ENCODE measurements at regions not wholly inside any gene's neighbourhood (a gene's known extent, or its start where the extent isn't known, plus 50 kb on each side); places are given as distances from the start of the nearest gene placed in this dataset.

DNA sequence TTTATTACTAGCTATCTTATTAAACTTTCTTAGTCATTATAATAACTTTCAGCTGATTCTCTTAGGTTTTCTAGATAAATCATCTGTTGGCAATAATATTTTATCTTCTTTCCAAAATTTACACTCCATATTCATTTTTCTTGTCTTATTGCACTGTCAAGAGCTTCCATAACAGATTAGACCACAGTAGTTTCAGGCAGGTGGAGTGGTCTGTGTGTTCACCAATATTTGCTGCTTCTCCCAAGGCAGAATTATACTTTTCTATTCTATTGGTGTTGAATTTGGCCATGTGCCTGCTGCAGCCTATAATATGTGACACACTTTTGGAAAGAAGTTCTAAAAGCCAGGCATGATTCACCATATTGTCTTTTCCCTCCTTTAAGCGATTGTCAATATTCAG is 422.8 kb downstream of the GATA3 start:
- TF ChIP-seq POLR2A (IDR thresholded peaks at IDR 0.05; ENCODE audit: low read length) (no peak), GATA1 (IDR thresholded peaks at IDR 0.05; ENCODE audit: low read depth, low read length) (no peak)
